Neural progenitor cell (in vitro differentiated cells): ENCODE measurements at regions not wholly inside any gene's neighbourhood (a gene's known extent, or its start where the extent isn't known, plus 50 kb on each side); places are given as distances from the start of the nearest gene placed in this dataset.

ENCODE experiments used
- DNase-seq: peaks from one replicate; pipeline ENCODE4 v3.0.0-alpha.2; 2016; ENCODE audit warnings: low spot score
- H2AFZ ChIP-seq: fragments of 200-600 bp; sonication (generic); replicated peaks from 2 replicates; pipeline ENCODE4 v1.6.1; 2016; ENCODE audit warnings: antibody characterized with exemption
- H3F3A ChIP-seq: fragments of 200-600 bp; sonication (generic); 2 replicates; pipeline ENCODE4 v1.6.1; 2016; ENCODE audit warnings: antibody characterized with exemption, low read depth
- H3K27ac ChIP-seq: fragments of 200-600 bp; sonication (generic); 2 replicates; pipeline ENCODE4 v1.5.1; 2016; ENCODE audit warnings: mild to moderate bottlenecking
- H3K27me3 ChIP-seq: fragments of 200-600 bp; sonication (generic); 2 replicates; pipeline ENCODE4 v1.6.1; 2016; ENCODE audit warnings: mild to moderate bottlenecking, moderate library complexity
- H3K36me3 ChIP-seq: fragments of 200-600 bp; sonication (generic); 2 replicates; pipeline ENCODE4 v1.5.1; 2016
- H3K4me1 ChIP-seq: fragments of 200-600 bp; sonication (generic); 2 replicates; pipeline ENCODE4 v1.6.1; 2016; ENCODE audit warnings: mixed run types
- H3K4me2 ChIP-seq: fragments of 200-600 bp; sonication (generic); 2 replicates; pipeline ENCODE4 v1.6.1; 2016
- H3K4me3 ChIP-seq: fragments of 200-600 bp; sonication (generic); 2 replicates; pipeline ENCODE4 v1.5.1; 2016
- H3K79me2 ChIP-seq: fragments of 200-600 bp; sonication (generic); 2 replicates; pipeline ENCODE4 v1.6.1; 2016; ENCODE audit warnings: low read depth
- H3K9ac ChIP-seq: fragments of 200-600 bp; sonication (generic); 2 replicates; pipeline ENCODE4 v1.6.1; 2016
- H3K9me3 ChIP-seq: fragments of 200-600 bp; sonication (generic); 2 replicates; pipeline ENCODE4 v1.5.1; 2016; ENCODE audit warnings: low read depth
- H4K20me1 ChIP-seq: fragments of 200-600 bp; sonication (generic); 2 replicates; pipeline ENCODE4 v1.6.1; 2016; ENCODE audit warnings: low read depth
- H3K27ac Mint-ChIP-seq: 3 replicates; pipeline ENCODE4 v1.8.0; 2021; ENCODE audit warnings: mixed read lengths
- H3K27me3 Mint-ChIP-seq: 2 replicates; pipeline ENCODE4 v1.8.0; 2022; ENCODE audit warnings: low read depth, mild to moderate bottlenecking, inconsistent platforms, moderate library complexity, mixed read lengths; ENCODE audit not compliant: insufficient read depth
- H3K36me3 Mint-ChIP-seq: 3 replicates; pipeline ENCODE4 v1.8.0; 2021; ENCODE audit warnings: mixed read lengths
- H3K4me1 Mint-ChIP-seq: 3 replicates; pipeline ENCODE4 v1.8.0; 2021; ENCODE audit warnings: mixed read lengths
- H3K4me3 Mint-ChIP-seq: 3 replicates; pipeline ENCODE4 v1.8.0; 2021; ENCODE audit warnings: mild to moderate bottlenecking, moderate library complexity, mixed read lengths
- H3K9me3 Mint-ChIP-seq: 3 replicates; pipeline ENCODE4 v1.8.0; 2020; ENCODE audit warnings: mixed read lengths
- EZH2 ChIP-seq: fragments of 200-600 bp; sonication (generic); IDR thresholded peaks from 2 replicates; pipeline ENCODE4 v1.6.1; 2017; ENCODE audit warnings: antibody characterized with exemption, mild to moderate bottlenecking, moderate library complexity
- EZH2phosphoT487 ChIP-seq: fragments of 200-600 bp; sonication (generic); IDR thresholded peaks from 2 replicates; pipeline ENCODE4 v1.6.1; 2017; ENCODE audit warnings: antibody characterized with exemption
- TF ChIP-seq, protein P1 (sequence below): fragments of 200-600 bp; sonication (generic); IDR thresholded peaks from 2 replicates; pipeline ENCODE4 v1.5.1; 2017; ENCODE audit warnings: antibody characterized with exemption, mild to moderate bottlenecking

DNA sequence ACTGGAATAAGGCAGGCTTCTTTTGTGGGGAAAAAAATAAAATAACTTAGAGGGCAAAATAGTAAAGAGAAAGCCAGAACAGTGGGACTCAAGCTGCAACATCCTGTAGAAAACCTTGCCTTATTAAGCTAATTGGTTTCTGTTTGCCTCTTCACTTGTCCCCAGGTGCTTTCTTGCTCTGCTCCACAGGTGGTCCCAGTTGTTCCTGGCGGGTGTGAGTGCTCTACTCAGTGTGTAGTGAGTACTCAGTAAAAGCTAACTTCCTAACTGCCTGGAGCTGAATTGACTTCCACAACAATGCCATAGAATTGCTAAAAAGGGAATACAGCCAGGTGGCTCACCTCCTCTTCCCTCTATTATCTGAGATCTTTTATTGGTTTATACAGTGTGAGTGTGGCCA lies 930.2 kb downstream of the C4orf33 start:
- peaks cover 74% of the 10 kb centered on the region for H3K4me1 ChIP-seq

DNA sequence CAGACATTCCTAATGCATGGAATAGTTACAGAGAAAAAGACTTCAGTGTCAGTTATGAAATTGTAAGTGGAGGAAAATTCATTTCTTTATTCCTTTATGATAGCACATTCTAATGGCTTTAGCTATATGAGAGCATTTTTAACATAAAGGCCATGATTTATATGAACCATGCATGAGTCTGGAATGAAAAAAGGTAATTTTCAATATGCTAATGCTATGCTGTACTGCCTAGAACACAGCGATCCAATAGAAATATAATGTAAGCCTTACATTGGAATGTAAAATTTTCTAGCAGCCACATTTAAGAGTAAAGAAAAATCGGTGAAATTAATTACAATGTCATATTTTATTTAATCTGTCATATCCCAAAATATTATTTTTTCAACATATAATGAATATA lies 932.0 kb downstream of the C4orf33 start:
- H3K27ac Mint-ChIP-seq, result no peak overlapping the region
- Histone ChIP-seq H3K9me3 (no peaks in the 10 kb centered on the region), H3K27me3 (no peaks in the 10 kb centered on the region), H3K9ac (no peak overlapping the region), H3K4me2 (peak overlapping the region; percentile 32), H2AFZ (no peak overlapping the region), H3K4me3 (no peak overlapping the region), H3K27ac (no peak overlapping the region), H3K79me2 (no peaks in the 10 kb centered on the region), H4K20me1 (no peaks in the 10 kb centered on the region), H3F3A (peaks cover 21% of the 10 kb centered on the region), H3K36me3 (no peaks in the 10 kb centered on the region), H3K4me1 (peaks cover 67% of the 10 kb centered on the region)
- TF ChIP-seq, protein P1, sequence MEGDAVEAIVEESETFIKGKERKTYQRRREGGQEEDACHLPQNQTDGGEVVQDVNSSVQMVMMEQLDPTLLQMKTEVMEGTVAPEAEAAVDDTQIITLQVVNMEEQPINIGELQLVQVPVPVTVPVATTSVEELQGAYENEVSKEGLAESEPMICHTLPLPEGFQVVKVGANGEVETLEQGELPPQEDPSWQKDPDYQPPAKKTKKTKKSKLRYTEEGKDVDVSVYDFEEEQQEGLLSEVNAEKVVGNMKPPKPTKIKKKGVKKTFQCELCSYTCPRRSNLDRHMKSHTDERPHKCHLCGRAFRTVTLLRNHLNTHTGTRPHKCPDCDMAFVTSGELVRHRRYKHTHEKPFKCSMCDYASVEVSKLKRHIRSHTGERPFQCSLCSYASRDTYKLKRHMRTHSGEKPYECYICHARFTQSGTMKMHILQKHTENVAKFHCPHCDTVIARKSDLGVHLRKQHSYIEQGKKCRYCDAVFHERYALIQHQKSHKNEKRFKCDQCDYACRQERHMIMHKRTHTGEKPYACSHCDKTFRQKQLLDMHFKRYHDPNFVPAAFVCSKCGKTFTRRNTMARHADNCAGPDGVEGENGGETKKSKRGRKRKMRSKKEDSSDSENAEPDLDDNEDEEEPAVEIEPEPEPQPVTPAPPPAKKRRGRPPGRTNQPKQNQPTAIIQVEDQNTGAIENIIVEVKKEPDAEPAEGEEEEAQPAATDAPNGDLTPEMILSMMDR, result no peak
- no peak for TF ChIP-seq EZH2
- TF ChIP-seq EZH2phosphoT487, result no peak
- peaks cover 29% of the 10 kb centered on the region for H3K4me1 Mint-ChIP-seq
- H3K36me3 Mint-ChIP-seq, result no peaks in the 10 kb centered on the region
- H3K9me3 Mint-ChIP-seq, result peaks cover 2% of the 10 kb centered on the region
- DNase-seq, result no peak
- H3K27me3 Mint-ChIP-seq, result peaks cover 2% of the 10 kb centered on the region
- H3K4me3 Mint-ChIP-seq, result no peak overlapping the region

More for the DNA sequence above, 930.2 kb downstream of the C4orf33 start:
- H3K4me2 ChIP-seq, result peak overlapping the region; percentile 51
- peak; percentile 90 for DNase-seq
- no peaks in the 10 kb centered on the region for H3K27me3 Mint-ChIP-seq
- H3K36me3 Mint-ChIP-seq, result no peaks in the 10 kb centered on the region
- no peak overlapping the region for H3K4me3 ChIP-seq
- H4K20me1 ChIP-seq, result no peaks in the 10 kb centered on the region
- H3F3A ChIP-seq, result peaks cover 21% of the 10 kb centered on the region
- TF ChIP-seq, protein P1, result no peak
- TF ChIP-seq EZH2phosphoT487, result no peak
- TF ChIP-seq EZH2, result no peak
- no peak overlapping the region for H2AFZ ChIP-seq
- H3K4me1 Mint-ChIP-seq, result peaks cover 31% of the 10 kb centered on the region
- no peak overlapping the region for H3K9ac ChIP-seq
- no peaks in the 10 kb centered on the region for H3K27me3 ChIP-seq
- H3K36me3 ChIP-seq, result no peaks in the 10 kb centered on the region
- H3K79me2 ChIP-seq, result no peaks in the 10 kb centered on the region
- peaks cover 2% of the 10 kb centered on the region for H3K9me3 Mint-ChIP-seq
- H3K27ac ChIP-seq, result peak overlapping the region; percentile 86
- H3K27ac Mint-ChIP-seq, result peak overlapping the region; percentile 18
- no peaks in the 10 kb centered on the region for H3K9me3 ChIP-seq
- no peak overlapping the region for H3K4me3 Mint-ChIP-seq

DNA sequence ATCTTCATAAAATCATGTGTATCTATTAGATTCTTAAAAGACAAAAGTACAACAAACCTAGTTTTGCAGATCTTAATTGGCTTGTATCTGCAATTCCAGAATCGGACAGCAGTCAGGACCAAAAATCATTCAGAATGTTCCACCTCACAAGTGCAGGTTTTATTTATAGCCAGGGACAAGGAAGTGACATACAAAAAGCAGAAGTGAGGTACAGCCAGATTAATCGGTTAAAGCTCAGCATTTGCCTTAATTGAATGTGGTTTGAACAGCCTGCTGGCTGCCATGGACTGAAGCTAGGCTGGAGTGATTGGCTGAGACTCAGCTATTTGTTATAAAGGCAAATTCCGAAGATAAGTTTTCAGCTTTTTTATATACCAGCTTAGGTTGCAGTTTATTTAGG lies 932.6 kb downstream of the C4orf33 start:
- H2AFZ ChIP-seq, result no peak overlapping the region
- Mint-ChIP-seq H3K4me1 (peaks cover 25% of the 10 kb centered on the region), H3K9me3 (peaks cover 2% of the 10 kb centered on the region), H3K27me3 (peaks cover 2% of the 10 kb centered on the region), H3K36me3 (no peaks in the 10 kb centered on the region), H3K27ac (no peak overlapping the region), H3K4me3 (no peak overlapping the region)
- no peak overlapping the region for H3K27ac ChIP-seq
- no peak overlapping the region for H3K9ac ChIP-seq
- H3F3A ChIP-seq, result peaks cover 21% of the 10 kb centered on the region
- no peaks in the 10 kb centered on the region for H3K79me2 ChIP-seq
- peaks cover 62% of the 10 kb centered on the region for H3K4me1 ChIP-seq
- no peak overlapping the region for H3K4me3 ChIP-seq
- H4K20me1 ChIP-seq, result no peaks in the 10 kb centered on the region
- H3K27me3 ChIP-seq, result no peaks in the 10 kb centered on the region
- no peaks in the 10 kb centered on the region for H3K36me3 ChIP-seq
- H3K9me3 ChIP-seq, result no peaks in the 10 kb centered on the region
- H3K4me2 ChIP-seq, result peak overlapping the region; percentile 21
- peak; percentile 31 for DNase-seq
- TF ChIP-seq, protein P1, result no peak
- TF ChIP-seq EZH2phosphoT487 (no peak), EZH2 (no peak)
